HEK293 (cell line): ENCODE measurements at regions not wholly inside any gene's neighbourhood (a gene's known extent, or its start where the extent isn't known, plus 50 kb on each side); places are given as distances from the start of the nearest gene placed in this dataset.

Source experiments
- HOXA7 ChIP-seq: sonication (generic); formaldehyde crosslinking; IDR thresholded peaks from 2 replicates; pipeline ENCODE4 v1.8.1; 2022; ENCODE audit warnings: missing genetic modification reagents, borderline replicate concordance
- REST ChIP-seq: fragments of 450-650 bp; formaldehyde crosslinking; IDR thresholded peaks from 2 replicates; pipeline ENCODE4 v1.5.1; 2016; ENCODE audit warnings: missing biosample characterization, missing genetic modification characterization
- ZNF114 ChIP-seq: fragments of 450-650 bp; formaldehyde crosslinking; IDR thresholded peaks from 2 replicates; pipeline ENCODE4 v1.5.0; 2017; ENCODE audit warnings: missing biosample characterization, missing genetic modification characterization
- ZNF2 ChIP-seq: fragments of 450-650 bp; formaldehyde crosslinking; IDR thresholded peaks from 2 replicates; pipeline ENCODE4 v1.5.1; 2016; ENCODE audit warnings: missing biosample characterization, missing genetic modification characterization
- ZNF274 ChIP-seq, 2 experiments: fragments of 200-500 bp in 1 of 2; fragments of 450-650 bp in 1 of 2; sonication (Bioruptor generic) in 1 of 2; formaldehyde crosslinking in 1 of 2; IDR thresholded peaks; 2 replicates each; pipeline versions ENCODE4 v1.5.1 to v1.6.1; 2014 to 2016; ENCODE audit warnings: borderline replicate concordance in 1 of 2, inconsistent platforms in 1 of 2, low read length in 1 of 2, missing biosample characterization in 1 of 2, missing genetic modification characterization in 1 of 2

GRCh38 chr4:156556336-156556735 lies 415.3 kb downstream of the PDGFC start:
- TF ChIP-seq HOXA7 (CRISPR knock-in tag) (no peak), REST (no peak), ZNF274 (IDR thresholded peaks at IDR 0.05; ENCODE audit: low read length) (no peak), ZNF274 (tag by site-specific recombination; IDR thresholded peaks at IDR 0.05; ENCODE audit: borderline replicate concordance) (no peak), ZNF114 (no peak), ZNF2 (no peak)
